IMR-90 (cell line): ENCODE measurements at regions not wholly inside any gene's neighbourhood (a gene's known extent, or its start where the extent isn't known, plus 50 kb on each side); places are given as distances from the start of the nearest gene placed in this dataset. TPM values are rescaled to one million over a fixed set of nuclear protein-coding genes. Genes with fewer than 3 reads are reported as not detected.

Experiments used
- microRNA-seq, 2 experiments: library from miRNA; stranded (forward) in 1 of 2; unstranded in 1 of 2; fragments of 10-50 nt in 1 of 2; fragments of <30 nt in 1 of 2; gene quantifications in 1 of 2; microRNA quantifications in 1 of 2; one replicate each; pipeline versions ENCODE3 to v1.1.0; 2013 to 2020; ENCODE audit not compliant: insufficient read depth in 1 of 2, insufficient read length in 1 of 2, unreplicated experiment in 1 of 2
- small RNA-seq, 5 experiments: library from RNA; depleted of rRNA; stranded (forward); fragments of <200 nt; gene quantifications; one replicate each; pipeline ENCODE3, GENCODE V24; 2012

Small RNAs in the stretch of these regions (microRNA-seq; reads per million reads assigned to microRNA genes)
- gene AC090525.3 (ENCODE audit: insufficient read depth, insufficient read length): not detected

Small RNAs in the stretch of these regions (small RNA-seq; reads per million reads assigned to genes)
- gene AC090525.3: 0 reads per million in 5 experiments
